HepG2 (cell line): ENCODE measurements at regions not wholly inside any gene's neighbourhood (a gene's known extent, or its start where the extent isn't known, plus 50 kb on each side); places are given as distances from the start of the nearest gene placed in this dataset.

Experiments used
- ATAC-seq: fragments of 200-7000 bp; cut with Tn5 transposase; 3 replicates; pipeline ENCODE4 v1.9.1; 2020; ENCODE audit warnings: mild to moderate bottlenecking, moderate library complexity
- BruUV-seq: library from RNA; stranded (reverse); fragments of 400-500 nt; replicated peaks from 2 replicates; lab custom pipeline; 2021; lab: Mats Ljungman, UMichigan
- CTCF ChIA-PET: fragments of 300-600 bp; formaldehyde crosslinking; extraction: SDS; loops from one replicate; lab custom pipeline; 2021; ENCODE audit warnings: low total read pairs, inconsistent platforms, low intra/inter-chr PET ratio; lab: Yijun Ruan, JAX
- POLR2A ChIA-PET: fragments of 350-600 bp; sonication (Branson Sonifier 250); formaldehyde crosslinking; loops from one replicate; lab custom pipeline; 2020; ENCODE audit warnings: antibody characterized with exemption, inconsistent platforms; lab: Yijun Ruan, JAX
- DNase-seq: peaks from one replicate; pipeline ENCODE4 v3.0.0-alpha.2; 2015; ENCODE audit warnings: low spot score
- FAIRE-seq: peaks from 3 replicates; lab custom pipeline; 2011; peaks lifted over from hg19 to GRCh38; lab: Jason Lieb, UNC
- H2AFZ ChIP-seq: one replicate; pipeline ENCODE4 v1.6.1; 2011; ENCODE audit warnings: low read length, inconsistent platforms
- H3K27ac ChIP-seq: fragments of 300-600 bp; 3 replicates; pipeline ENCODE4 v1.8.0; 2011; ENCODE audit warnings: mixed run types, mild to moderate bottlenecking, mixed read lengths, low read length, inconsistent platforms; ENCODE audit not compliant: insufficient read depth; ENCODE audit errors: extremely low read length
- H3K27me3 ChIP-seq, 2 experiments: fragments of 200-600 bp in 1 of 2; 2 replicates in 1 of 2; 3 replicates in 1 of 2; pipeline versions ENCODE4 v1.6.0 to v1.8.0; 2011; ENCODE audit warnings: low read length in 2 of 2, mild to moderate bottlenecking in 2 of 2, moderate library complexity in 2 of 2, inconsistent platforms in 1 of 2; ENCODE audit not compliant: insufficient read depth in 2 of 2, control insufficient read depth in 1 of 2
- H3K36me3 ChIP-seq, 2 experiments: fragments of 200-600 bp in 1 of 2; replicated peaks in 1 of 2; 2 replicates in 1 of 2; 3 replicates in 1 of 2; pipeline versions ENCODE4 v1.5.1 to v1.8.0; 2011; ENCODE audit warnings: low read length in 2 of 2, inconsistent platforms in 1 of 2; ENCODE audit not compliant: insufficient read depth in 2 of 2, control insufficient read depth in 1 of 2
- H3K4me1 ChIP-seq: 2 replicates; pipeline ENCODE4 v1.5.1; 2012; ENCODE audit warnings: low read length, inconsistent platforms; ENCODE audit not compliant: insufficient read depth
- H3K4me2 ChIP-seq: 2 replicates; pipeline ENCODE4 v1.6.0; 2011; ENCODE audit warnings: low read depth, low read length, inconsistent platforms
- H3K4me3 ChIP-seq, 3 experiments: fragments of 200-600 bp in 1 of 3; sonication (generic), shearing (Covaris generic) in 1 of 3; replicated peaks in 1 of 3; 2 replicates each; pipeline ENCODE4 v1.5.1; 2011 to 2016; ENCODE audit warnings: low read length in 3 of 3, inconsistent platforms in 2 of 3, low read depth in 2 of 3, mild to moderate bottlenecking in 2 of 3, control low read depth in 1 of 3, mixed read lengths in 1 of 3; ENCODE audit not compliant: insufficient read depth in 1 of 3
- H3K79me2 ChIP-seq: one replicate; pipeline ENCODE4 v1.6.1; 2011; ENCODE audit warnings: low read length, inconsistent platforms; ENCODE audit not compliant: insufficient read depth
- H3K9ac ChIP-seq: 2 replicates; pipeline ENCODE4 v1.6.0; 2011; ENCODE audit warnings: mild to moderate bottlenecking, low read depth, low read length, inconsistent platforms; ENCODE audit not compliant: insufficient read depth
- H3K9me3 ChIP-seq: 2 replicates; pipeline ENCODE4 v1.5.1; 2012; ENCODE audit warnings: mild to moderate bottlenecking, low read length
- H4K20me1 ChIP-seq: 2 replicates; pipeline ENCODE4 v1.6.0; 2011; ENCODE audit warnings: inconsistent platforms, mild to moderate bottlenecking, low read length, moderate library complexity; ENCODE audit not compliant: insufficient read depth
- CBX5 ChIP-seq: sonication (generic); formaldehyde crosslinking; IDR thresholded peaks from 2 replicates; pipeline ENCODE4 v1.4.0; 2020; ENCODE audit warnings: missing genetic modification reagents, borderline replicate concordance
- HDAC1 ChIP-seq: sonication (generic); formaldehyde crosslinking; IDR thresholded peaks from 2 replicates; pipeline ENCODE4 v1.5.1; 2020; ENCODE audit warnings: mild to moderate bottlenecking, missing genetic modification reagents
- SIN3A ChIP-seq: IDR thresholded peaks from 2 replicates; pipeline ENCODE4 v1.6.1; 2011; ENCODE audit warnings: low read depth, mild to moderate bottlenecking, control low read depth, low read length, borderline replicate concordance
- ZNF234 ChIP-seq: sonication (generic); formaldehyde crosslinking; conservative IDR thresholded peaks from 2 replicates; pipeline ENCODE4 v1.5.1; 2020; ENCODE audit warnings: mild to moderate bottlenecking, missing genetic modification reagents
- WGBS: methylation state at CpG from one replicate; pipeline ENCODE4 v1.1.6; 2017; ENCODE audit warnings: low lambda C conversion rate; 5-methylcytosine and 5-hydroxymethylcytosine counted together
- in situ Hi-C: cut with HindIII; loops from 2 replicates; pipeline ENCODE4 v1.10.0; 2017; ENCODE audit warnings: low pct_unique_long_range_greater_than_20kb; ENCODE audit not compliant: extremely low pct_ligation_motif_present
- intact Hi-C: fragments of 100-400 bp; cut with micrococcal nuclease; formaldehyde crosslinking; loops from one replicate; pipeline ENCODE4 v1.10.0; 2022; ENCODE audit not compliant: unreplicated experiment
- TF ChIP-seq, protein P1 (sequence below): sonication (generic); formaldehyde crosslinking; IDR thresholded peaks from 2 replicates; pipeline ENCODE4; 2020; ENCODE audit warnings: missing genetic modification reagents, mild to moderate bottlenecking, borderline replicate concordance

- H3K4me1 ChIP-seq, result no peaks in the 10 kb centered on the region
- CTCF ChIA-PET, result no interaction called here
- FAIRE-seq, result no peak
- H3K27ac ChIP-seq, result no peak overlapping the region
- TF ChIP-seq SIN3A, result no peak
- WGBS, result 0% methylated on average over 1 of the region's 1 CpG
- no peaks in the 10 kb centered on the region for H4K20me1 ChIP-seq
- no TSS peak for BruUV-seq
- peaks cover 79% of the 10 kb centered on the region for H3K9me3 ChIP-seq
- no peak for ATAC-seq
- no peak overlapping the region for H2AFZ ChIP-seq
- no peak overlapping the region for H3K4me2 ChIP-seq
- no peaks in the 10 kb centered on the region for H3K79me2 ChIP-seq
- no peaks in the 10 kb centered on the region for H3K36me3 ChIP-seq
- H3K9ac ChIP-seq, result no peak overlapping the region
- in situ Hi-C loops, result no loop called here
- H3K27me3 ChIP-seq, result no peaks in the 10 kb centered on the region
- POLR2A ChIA-PET, result no interaction called here
- H3K4me3 ChIP-seq, result no peak overlapping the region
- intact Hi-C loops, result no loop called here
- no peak for DNase-seq
These were observed 256.0 kb upstream of the FLRT2 start for GRCh38 chr14:85273952-85274351.

GRCh38 chr14:85276161-85276978, 253.6 kb upstream of the FLRT2 start:
- Histone ChIP-seq H3K27me3 (no peaks in the 10 kb centered on the region), H3K9ac (no peak overlapping the region), H3K9me3 (peaks cover 77% of the 10 kb centered on the region), H3K79me2 (no peaks in the 10 kb centered on the region), H3K4me1 (no peaks in the 10 kb centered on the region), H4K20me1 (no peaks in the 10 kb centered on the region), H3K36me3 (no peaks in the 10 kb centered on the region), H2AFZ (no peak overlapping the region), H3K4me3 (no peak overlapping the region), H3K27ac (no peak overlapping the region), H3K4me2 (no peak overlapping the region)
- FAIRE-seq (no peak), DNase-seq (no peak), ATAC-seq (no peak)
- BruUV-seq, result no TSS peak
- intact Hi-C loops (no loop called here), in situ Hi-C loops (no loop called here)
- under 1% methylated on average over 5 of the region's 5 CpGs for WGBS
- TF ChIP-seq HDAC1 (CRISPR knock-in tag) (no peak), ZNF234 (no peak), CBX5 (CRISPR knock-in tag) (no peak)
- TF ChIP-seq, protein P1, sequence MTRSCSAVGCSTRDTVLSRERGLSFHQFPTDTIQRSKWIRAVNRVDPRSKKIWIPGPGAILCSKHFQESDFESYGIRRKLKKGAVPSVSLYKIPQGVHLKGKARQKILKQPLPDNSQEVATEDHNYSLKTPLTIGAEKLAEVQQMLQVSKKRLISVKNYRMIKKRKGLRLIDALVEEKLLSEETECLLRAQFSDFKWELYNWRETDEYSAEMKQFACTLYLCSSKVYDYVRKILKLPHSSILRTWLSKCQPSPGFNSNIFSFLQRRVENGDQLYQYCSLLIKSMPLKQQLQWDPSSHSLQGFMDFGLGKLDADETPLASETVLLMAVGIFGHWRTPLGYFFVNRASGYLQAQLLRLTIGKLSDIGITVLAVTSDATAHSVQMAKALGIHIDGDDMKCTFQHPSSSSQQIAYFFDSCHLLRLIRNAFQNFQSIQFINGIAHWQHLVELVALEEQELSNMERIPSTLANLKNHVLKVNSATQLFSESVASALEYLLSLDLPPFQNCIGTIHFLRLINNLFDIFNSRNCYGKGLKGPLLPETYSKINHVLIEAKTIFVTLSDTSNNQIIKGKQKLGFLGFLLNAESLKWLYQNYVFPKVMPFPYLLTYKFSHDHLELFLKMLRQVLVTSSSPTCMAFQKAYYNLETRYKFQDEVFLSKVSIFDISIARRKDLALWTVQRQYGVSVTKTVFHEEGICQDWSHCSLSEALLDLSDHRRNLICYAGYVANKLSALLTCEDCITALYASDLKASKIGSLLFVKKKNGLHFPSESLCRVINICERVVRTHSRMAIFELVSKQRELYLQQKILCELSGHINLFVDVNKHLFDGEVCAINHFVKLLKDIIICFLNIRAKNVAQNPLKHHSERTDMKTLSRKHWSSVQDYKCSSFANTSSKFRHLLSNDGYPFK (CRISPR knock-in tag), result no peak
- ChIA-PET CTCF (no interaction called here), POLR2A (no interaction called here)
